Pancreas (tissue), 10 donors: ENCODE measurements at regions not wholly inside any gene's neighbourhood (a gene's known extent, or its start where the extent isn't known, plus 50 kb on each side); places are given as distances from the start of the nearest gene placed in this dataset.

Source experiments
- ATAC-seq, 4 donors: fragments of 200-7000 bp; cut with Tn5 transposase; one replicate each; pipeline versions ENCODE4 v1.8.0 to v1.9.1; 2020; ENCODE audit warnings: mild to moderate bottlenecking in 4 of 4, moderate library complexity in 4 of 4
- DNase-seq, 6 donors: peaks; one replicate each; pipeline ENCODE4 v3.0.0-alpha.2; 2020
- FAIRE-seq: peaks from 2 replicates; lab custom pipeline; 2012; peaks lifted over from hg19 to GRCh38; lab: Jason Lieb, UNC
- H3K27ac ChIP-seq, 4 donors: fragments of 200-600 bp; sonication (generic); 1 replicate in 3 of 4; 2 replicates in 1 of 4; pipeline versions ENCODE4 v1.5.0 to v1.8.0; 2020
- H3K27me3 ChIP-seq, 4 donors: fragments of 200-600 bp; one replicate each; pipeline ENCODE4 v1.8.0; 2021
- H3K36me3 ChIP-seq, 3 donors: fragments of 200-600 bp; sonication (generic) in 1 of 3; one replicate each; pipeline versions ENCODE4 v1.5.0 to v1.8.0; 2020 to 2021
- H3K4me1 ChIP-seq, 3 donors: fragments of 200-600 bp; one replicate each; pipeline ENCODE4 v1.8.0; 2021
- H3K4me3 ChIP-seq, 4 donors: fragments of 200-600 bp; sonication (generic) in 2 of 4; one replicate each; pipeline versions ENCODE4 v1.5.0 to v1.8.0; 2020 to 2021
- H3K9me3 ChIP-seq, 4 donors: fragments of 200-600 bp; one replicate each; pipeline ENCODE4 v1.8.0; 2021
- CTCF ChIP-seq, 4 donors: fragments of 200-600 bp; sonication (generic) in 3 of 4; IDR thresholded peaks; one replicate each; pipeline versions ENCODE4 v1.5.0 to v1.8.0; 2021; ENCODE audit warnings: antibody characterized with exemption in 4 of 4
- WGBS, 2 donors: extraction: QIAGEN DNeasy Blood & Tissue Kit; methylation state at CpG; one replicate each; pipeline ENCODE4 v1.1.7; 2013; 5-methylcytosine and 5-hydroxymethylcytosine counted together
- intact Hi-C, 3 donors: fragments of 100-400 bp; cut with DNase I; formaldehyde crosslinking; loops; one replicate each; pipeline versions ENCODE4 v1.11.1 to v1.14.2; 2022
- donor health status: healthy with polysubstance abuse.
- donor health status: DM: no; HTN: no; CAD: no; lungs with moderate emphysema.
- donor health status: DM: no; HTN: no; CAD: no.
- donor health status: control.
- donor health status: control.
- donor health status: Bipolar disorder and iron deficiency.
- donor health status: DM: yes; HTN: yes; CAD: no.
- donor health status: DM: no; HTN: no; CAD: no.
- donor health status: DM: no; HTN: no; CAD: no.
- donor health status: DM: yes; HTN: yes; CAD: no.

GRCh38 chr18:51520676-51521180, 323.2 kb upstream of the MEX3C start:
- H3K36me3 ChIP-seq = no peaks in the 10 kb centered on the region
- FAIRE-seq (no peak), DNase-seq (no peak), ATAC-seq (no peak)
- 67 to 75% methylated on average over 1 of the region's 1 CpG for WGBS, 2 donors
- H3K4me1 ChIP-seq = no peaks in the 10 kb centered on the region
- intact Hi-C loops = no loop called here
- TF ChIP-seq CTCF (IDR thresholded peaks at IDR 0.05) = no peak
- H3K4me3 ChIP-seq = no peak overlapping the region
- no peaks in the 10 kb centered on the region for H3K27me3 ChIP-seq
- H3K27ac ChIP-seq = no peak overlapping the region
- H3K9me3 ChIP-seq = no peaks in the 10 kb centered on the region

GRCh38 chr18:51522338-51522737, 324.9 kb upstream of the MEX3C start:
- Histone ChIP-seq H3K27me3 (no peaks in the 10 kb centered on the region), H3K4me1 (no peaks in the 10 kb centered on the region), H3K36me3 (no peaks in the 10 kb centered on the region), H3K4me3 (no peak overlapping the region), H3K9me3 (no peaks in the 10 kb centered on the region), H3K27ac (no peak overlapping the region)
- intact Hi-C loops = no loop called here
- peak in 1 of 6 donors; percentile 30 for DNase-seq
- TF ChIP-seq CTCF (IDR thresholded peaks at IDR 0.05) = no peak
- no peak for ATAC-seq
- no peak for FAIRE-seq
- WGBS, 2 donors = 75 to 81% methylated on average over 7 of the region's 7 CpGs

- DNase-seq (no peak), FAIRE-seq (no peak), ATAC-seq (no peak)
- H3K4me3 ChIP-seq = no peak overlapping the region
- no peaks in the 10 kb centered on the region for H3K9me3 ChIP-seq
- TF ChIP-seq CTCF (IDR thresholded peaks at IDR 0.05) = no peak
- intact Hi-C loops = no loop called here
- WGBS, 2 donors = 82 to 91% methylated on average over 3 of the region's 3 CpGs
- H3K27ac ChIP-seq = no peak overlapping the region
- no peaks in the 10 kb centered on the region for H3K4me1 ChIP-seq
- no peaks in the 10 kb centered on the region for H3K27me3 ChIP-seq
- H3K36me3 ChIP-seq = no peaks in the 10 kb centered on the region
These were observed 325.3 kb upstream of the MEX3C start for GRCh38 chr18:51522821-51523220.

- DNase-seq (no peak), FAIRE-seq (no peak), ATAC-seq (no peak)
- 63 to 77% methylated on average over 3 of the region's 3 CpGs for WGBS, 2 donors
- no peaks in the 10 kb centered on the region for H3K27me3 ChIP-seq
- intact Hi-C loops = no loop called here
- no peaks in the 10 kb centered on the region for H3K4me1 ChIP-seq
- H3K4me3 ChIP-seq = no peak overlapping the region
- no peak for TF ChIP-seq CTCF (IDR thresholded peaks at IDR 0.05)
- no peak overlapping the region for H3K27ac ChIP-seq
- no peaks in the 10 kb centered on the region for H3K36me3 ChIP-seq
- no peaks in the 10 kb centered on the region for H3K9me3 ChIP-seq
These were observed 326.2 kb upstream of the MEX3C start for GRCh38 chr18:51523671-51524070.

- 75 to 85% methylated on average over 4 of the region's 4 CpGs for WGBS, 2 donors
- intact Hi-C loops = no loop called here
These were observed 328.2 kb upstream of the MEX3C start for GRCh38 chr18:51525453-51526225.

More at GRCh38 chr18:51525453-51526225, 328.2 kb upstream of the MEX3C start:
- no peaks in the 10 kb centered on the region for H3K9me3 ChIP-seq
- no peak overlapping the region for H3K4me3 ChIP-seq
- no peak for DNase-seq
- H3K36me3 ChIP-seq = no peaks in the 10 kb centered on the region
- H3K27me3 ChIP-seq = no peaks in the 10 kb centered on the region
- H3K27ac ChIP-seq = no peak overlapping the region
- no peak for ATAC-seq
- TF ChIP-seq CTCF (IDR thresholded peaks at IDR 0.05) = no peak
- H3K4me1 ChIP-seq = no peaks in the 10 kb centered on the region
- no peak for FAIRE-seq
